ENCODE measurements at regions not wholly inside any gene's neighbourhood (a gene's known extent, or its start where the extent isn't known, plus 50 kb on each side); places are given as distances from the start of the nearest gene placed in this dataset.

- DNase-seq = no peak
Observed at GRCh38 chr5:158553195-158553961, 546.3 kb downstream of the EBF1 start.

GRCh38 chr5:158552241-158552640, 547.5 kb downstream of the EBF1 start:
- DNase-seq = no peak

DNA sequence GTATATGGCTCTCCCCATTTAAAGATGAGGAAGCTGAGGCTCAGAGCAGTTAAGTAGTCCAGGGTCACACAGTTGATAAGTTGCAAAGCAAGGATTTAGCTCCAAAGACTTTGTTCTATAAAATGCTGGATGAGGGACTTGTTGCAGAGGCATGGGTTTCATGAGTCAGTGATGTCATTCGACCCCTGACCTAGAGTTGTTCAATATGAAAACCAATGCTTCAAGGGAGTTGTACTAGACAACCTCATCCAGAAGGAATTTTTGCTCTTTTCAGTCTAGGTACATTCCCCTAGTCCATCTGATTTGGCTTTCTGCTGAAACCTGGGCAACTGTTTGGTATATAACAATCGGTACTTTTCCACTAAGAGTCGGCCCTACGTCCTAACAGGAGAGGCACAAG, 550.4 kb downstream of the EBF1 start:
- DNase-seq = no peak

DNA sequence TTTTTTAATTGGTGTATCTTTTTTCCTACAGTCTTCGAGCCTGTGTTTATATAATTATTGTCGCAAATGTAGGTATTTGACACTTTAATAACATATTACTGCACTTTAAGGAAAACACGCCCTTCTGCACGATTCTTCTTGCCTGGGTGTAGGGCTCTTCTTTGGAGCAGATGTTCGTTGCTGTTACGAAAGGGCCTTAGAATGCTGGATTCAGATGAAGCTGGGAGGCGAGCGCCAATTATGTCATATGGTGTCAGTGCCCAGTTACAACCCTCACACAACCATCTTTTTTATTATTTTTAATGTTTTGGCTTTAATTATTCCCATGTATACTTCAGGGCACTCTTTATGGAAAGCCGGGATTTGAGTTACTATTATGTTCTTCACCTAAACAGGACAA, 553.0 kb downstream of the EBF1 start:
- DNase-seq = no peak

DNA sequence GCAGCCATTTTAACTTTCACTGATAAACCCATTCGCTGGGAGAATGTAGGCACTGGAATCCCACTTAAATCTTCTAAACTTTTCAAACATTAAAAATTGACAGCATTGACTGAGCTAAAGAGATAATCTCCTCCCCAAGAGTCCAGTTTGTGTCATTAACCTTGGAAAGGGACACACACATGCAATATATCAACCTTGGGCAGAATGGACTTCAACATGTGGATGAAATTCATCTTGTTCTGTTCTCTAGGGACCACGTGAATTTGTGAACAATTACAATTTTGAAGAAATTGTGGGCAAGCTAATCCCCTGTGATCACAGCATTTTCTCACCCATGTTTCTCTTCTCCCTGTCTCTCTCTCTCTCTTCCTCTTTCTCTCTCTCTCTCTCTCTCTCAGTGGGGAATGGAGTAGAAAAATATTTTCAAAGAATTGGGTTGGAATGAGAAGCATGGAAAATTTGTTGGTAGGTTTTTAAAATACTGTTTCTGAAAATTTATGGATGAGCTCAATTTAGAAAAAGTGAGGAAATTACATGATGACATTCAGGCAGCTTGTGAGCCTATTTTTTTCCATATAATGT, 553.7 kb downstream of the EBF1 start:
- no peak for DNase-seq

- DNase-seq = no peak
Observed at GRCh38 chr5:158544388-158545339, 555.1 kb downstream of the EBF1 start.

- DNase-seq = no peak
Observed at GRCh38 chr5:158543539-158544387, 556.0 kb downstream of the EBF1 start.

- no peak for DNase-seq
Observed at GRCh38 chr5:158541536-158542297, 558.0 kb downstream of the EBF1 start.

DNA sequence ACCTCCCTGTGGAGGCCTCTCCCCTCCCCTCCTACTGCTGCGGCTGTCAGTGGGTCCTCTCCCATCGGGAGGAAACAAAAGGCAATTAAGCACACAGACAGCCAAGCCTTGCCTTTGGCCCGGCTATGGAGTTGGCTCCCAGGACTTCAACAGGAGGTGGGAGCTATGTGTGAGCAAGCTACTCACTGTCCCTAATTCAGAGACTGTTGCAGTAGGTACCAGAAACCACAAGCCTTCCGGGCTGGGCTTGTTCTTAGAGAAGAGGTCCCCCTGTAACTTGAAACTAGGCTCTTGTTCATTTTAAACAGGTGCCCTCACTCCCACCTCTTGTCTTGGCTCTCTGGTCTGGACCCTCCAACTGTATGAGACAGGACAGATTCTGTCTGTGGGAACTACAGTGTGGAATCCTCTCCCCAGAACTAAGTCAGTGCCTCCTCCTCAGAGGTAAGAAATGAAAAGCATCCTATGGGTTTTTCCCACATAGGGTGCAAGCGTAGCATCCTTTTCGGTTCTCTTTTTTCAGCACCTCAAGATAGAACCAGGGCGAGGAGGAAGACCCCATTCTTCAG, 561.1 kb downstream of the EBF1 start:
- no peak for DNase-seq

DNA sequence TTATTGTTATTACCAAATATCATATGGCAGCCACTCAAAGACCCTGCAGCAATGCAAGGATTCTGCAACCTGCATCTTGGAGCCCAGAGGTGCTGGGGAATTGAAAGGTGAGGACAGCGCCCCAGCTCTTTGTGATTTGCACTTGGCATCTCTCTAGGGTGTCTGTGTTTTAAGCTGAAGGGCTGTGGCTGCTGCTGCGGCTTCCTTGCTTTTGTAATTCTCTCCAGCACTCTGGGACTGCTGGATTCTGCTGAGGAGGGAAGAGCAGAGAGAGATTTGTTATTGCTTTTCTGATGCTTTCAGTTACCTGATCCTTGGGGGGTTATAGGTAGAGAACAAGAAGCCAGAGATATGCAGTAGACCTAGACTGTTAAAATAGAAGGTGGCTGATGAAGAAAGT, 562.4 kb downstream of the EBF1 start:
- no peak for DNase-seq

DNA sequence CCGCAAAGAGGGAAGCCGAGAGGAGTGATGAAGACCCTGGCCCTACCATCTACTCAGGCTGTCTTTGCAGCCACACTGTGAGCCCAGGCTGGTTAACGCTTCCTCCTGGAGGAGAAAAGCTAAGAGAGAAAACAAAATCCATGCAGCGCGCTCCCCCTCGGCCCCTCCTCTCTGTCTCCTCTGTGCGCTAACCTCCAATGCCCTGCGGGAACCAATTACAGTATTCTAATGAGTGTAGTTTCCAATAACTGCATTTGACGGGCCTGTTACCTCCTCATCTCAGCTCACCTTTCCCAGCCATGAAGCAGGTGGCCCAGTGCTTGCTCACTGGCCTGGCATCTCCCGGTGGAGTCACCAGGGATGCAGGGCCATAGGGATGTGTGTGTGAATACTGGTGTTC, 565.5 kb downstream of the EBF1 start:
- DNase-seq = no peak

GRCh38 chr5:158532739-158533138, 567.0 kb downstream of the EBF1 start:
- DNase-seq = no peak

DNA sequence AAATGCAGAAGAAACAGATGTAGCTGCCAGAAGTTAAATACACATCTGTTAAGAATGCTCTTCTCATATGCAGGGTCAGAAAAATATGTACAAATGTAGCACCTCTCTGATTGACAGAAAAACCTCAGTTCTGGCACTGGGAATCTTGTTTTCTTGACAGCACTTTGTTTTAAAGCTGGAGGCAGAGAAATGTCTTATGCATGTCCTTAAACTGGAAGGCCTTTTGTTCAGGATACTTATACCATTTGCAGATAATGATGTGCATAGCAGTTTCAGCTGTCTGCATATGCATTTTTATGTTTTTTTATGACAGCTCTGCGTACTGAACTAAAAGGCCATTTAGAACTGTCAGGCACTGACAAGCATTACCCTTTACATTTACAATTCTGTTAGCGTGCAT, 567.9 kb downstream of the EBF1 start:
- DNase-seq = no peak

DNA sequence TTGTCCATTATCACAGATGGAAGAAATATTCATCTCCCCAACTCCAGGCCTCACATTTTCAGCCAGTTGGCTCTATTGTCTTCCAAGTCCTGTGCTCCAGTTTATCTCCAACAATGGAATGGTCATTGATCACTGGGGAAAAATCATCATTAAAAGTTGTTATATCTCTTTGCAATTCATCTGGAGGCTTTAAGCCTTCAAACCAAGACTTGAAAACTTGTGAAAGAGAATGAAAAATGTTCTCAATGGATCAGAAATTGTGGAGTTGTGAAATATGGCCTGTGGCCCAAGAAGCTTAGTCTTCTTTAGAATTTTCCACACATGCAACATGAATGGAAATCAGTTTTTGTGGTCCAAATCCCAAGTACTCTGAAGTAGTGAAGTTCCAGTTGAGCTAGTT, 569.6 kb downstream of the EBF1 start:
- no peak for DNase-seq

DNA sequence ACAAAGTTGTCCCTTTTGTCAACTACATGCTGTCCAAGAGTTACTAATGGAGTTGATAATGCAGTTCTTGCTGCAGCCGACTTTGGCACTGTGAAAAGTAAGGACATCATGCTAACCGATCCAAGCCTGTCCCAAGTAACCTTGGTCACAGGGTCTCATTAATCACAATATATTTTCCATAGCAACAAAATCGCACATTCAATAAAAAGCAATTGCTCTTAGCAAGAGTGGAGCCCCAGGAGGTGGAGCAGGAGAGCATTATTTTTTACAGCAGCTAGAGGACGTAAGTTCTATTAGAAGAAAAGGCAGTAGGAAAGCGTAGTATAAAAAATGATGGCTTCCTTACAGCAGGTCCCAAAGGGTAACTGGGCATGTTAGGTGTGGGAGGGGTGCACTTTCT, 570.3 kb downstream of the EBF1 start:
- DNase-seq = no peak

GRCh38 chr5:158525663-158526062, 574.1 kb downstream of the EBF1 start:
- DNase-seq = no peak

DNA sequence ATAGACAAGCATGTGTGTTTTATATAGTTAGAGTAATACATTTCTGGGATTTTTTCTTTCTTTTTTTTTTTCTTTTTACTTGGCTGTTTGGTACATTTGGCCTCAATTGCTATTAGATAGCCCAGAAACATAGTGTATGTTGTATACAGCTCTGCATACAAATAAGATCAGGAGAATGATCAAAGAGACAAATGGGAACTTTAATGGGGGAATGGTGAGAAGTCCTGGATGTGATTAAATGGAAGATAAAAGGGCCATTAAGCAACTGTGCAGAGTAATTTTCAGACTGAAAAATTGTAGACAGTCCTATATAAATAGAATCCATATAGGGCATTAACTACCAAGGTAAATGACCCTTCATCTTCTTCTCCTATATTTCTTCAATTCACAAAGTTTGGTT, 575.6 kb downstream of the EBF1 start:
- no peak for DNase-seq

DNA sequence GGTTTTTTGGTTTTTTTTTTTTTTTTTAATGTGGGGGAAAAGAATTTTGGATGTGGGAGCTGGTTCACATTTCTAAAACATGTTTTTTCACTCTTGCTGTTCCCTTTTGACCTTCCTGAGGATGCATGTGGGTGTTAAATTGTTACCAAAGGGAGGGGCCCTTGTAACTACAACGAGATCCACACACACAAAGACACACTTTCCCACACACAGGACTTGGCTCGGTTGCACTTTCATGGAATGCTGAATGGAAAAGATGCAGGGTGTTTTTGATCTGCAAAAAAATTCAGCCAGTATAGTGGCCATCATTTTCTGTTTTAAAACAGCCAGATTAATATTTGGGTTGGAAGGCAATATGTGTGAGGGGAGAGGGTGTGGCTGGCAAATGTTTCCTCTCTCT, 576.9 kb downstream of the EBF1 start:
- peak in 1 of 2 donors; percentile 31 for DNase-seq

GRCh38 chr5:158521995-158522394, 577.7 kb downstream of the EBF1 start:
- peak; percentile 25 to 84 for DNase-seq

GRCh38 chr5:158519433-158520021, 580.2 kb downstream of the EBF1 start:
- DNase-seq = no peak

DNA sequence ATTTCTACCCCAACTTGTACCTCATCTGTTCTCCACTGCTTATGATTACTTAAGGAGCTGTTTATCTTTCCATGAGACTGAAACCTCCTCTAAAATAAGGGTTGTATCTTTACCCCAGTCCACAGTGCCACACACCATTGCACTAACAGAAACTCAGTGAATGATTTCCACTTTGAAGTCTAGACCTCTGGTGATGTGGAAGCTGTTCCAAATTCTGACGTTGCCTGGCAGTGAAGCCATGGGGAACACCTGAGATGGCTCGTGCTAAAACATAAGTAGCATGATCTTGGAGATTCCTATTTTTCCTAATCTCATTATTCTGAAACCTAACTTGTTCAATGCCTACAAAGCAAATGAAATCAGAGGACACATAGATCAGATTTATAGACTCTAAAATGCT, 583.2 kb downstream of the EBF1 start:
- no peak for DNase-seq
